AG04450 (cell line): ENCODE measurements at regions not wholly inside any gene's neighbourhood (a gene's known extent, or its start where the extent isn't known, plus 50 kb on each side); places are given as distances from the start of the nearest gene placed in this dataset.
A peak's percentile ranks its signal among the peaks of the same experiment; 100 is the strongest.

Experiments
- CTCF ChIA-PET: fragments of 300-600, 350-600 bp; formaldehyde crosslinking; extraction: SDS; loops from one replicate; lab custom pipeline; 2022; ENCODE audit warnings: antibody characterized with exemption, inconsistent platforms; lab: Charles Lee
- POLR2A ChIA-PET: fragments of 350-600 bp; formaldehyde crosslinking; extraction: SDS; loops from one replicate; lab custom pipeline; 2021; ENCODE audit warnings: antibody characterized with exemption, inconsistent platforms; lab: Yijun Ruan, JAX
- DNase-seq: peaks from one replicate; pipeline ENCODE4 v3.0.0-alpha.2; 2011; ENCODE audit warnings: low read depth, low spot score
- H3K27ac ChIP-seq: one replicate; pipeline ENCODE4 v1.5.1; 2012; ENCODE audit warnings: low read depth, low read length, control low read depth
- H3K27me3 ChIP-seq: one replicate; pipeline ENCODE4 v1.6.0; 2012; ENCODE audit warnings: low read length; ENCODE audit not compliant: control insufficient read depth, insufficient read depth
- H3K4me3 ChIP-seq: 2 replicates; pipeline ENCODE4 v1.5.1; 2011; ENCODE audit warnings: mild to moderate bottlenecking, low read depth, low read length, control low read depth
- H3K9me3 ChIP-seq: 2 replicates; pipeline ENCODE4 v1.5.1; 2012; ENCODE audit warnings: low read length; ENCODE audit not compliant: control insufficient read depth, insufficient read depth
- TF ChIP-seq, protein P1 (sequence below): IDR thresholded peaks from 2 replicates; pipeline ENCODE4 v1.5.1; 2011; ENCODE audit warnings: low read depth, low read length, control low read depth, inconsistent platforms

GRCh38 chr20:51335329-51335841 is 207.1 kb downstream of the NFATC2 start:
- CTCF ChIA-PET = interaction anchor here (1.1 to 1.4 kb wide), 2 partner anchors 348 to 406 kb away, joined by 4 to 12 read pairs; no protein-coding TSS in a partner anchor
- POLR2A ChIA-PET = interaction anchor here (0.6 to 1.0 kb wide), 3 partner anchors 8 to 26 kb away, joined by 3 to 5 read pairs (median 3); no protein-coding TSS in a partner anchor
- H3K27me3 ChIP-seq = no peaks in the 10 kb centered on the region
- peaks cover 8% of the 10 kb centered on the region for H3K9me3 ChIP-seq
- peak overlapping the region; percentile 99 for H3K27ac ChIP-seq
- TF ChIP-seq, protein P1, sequence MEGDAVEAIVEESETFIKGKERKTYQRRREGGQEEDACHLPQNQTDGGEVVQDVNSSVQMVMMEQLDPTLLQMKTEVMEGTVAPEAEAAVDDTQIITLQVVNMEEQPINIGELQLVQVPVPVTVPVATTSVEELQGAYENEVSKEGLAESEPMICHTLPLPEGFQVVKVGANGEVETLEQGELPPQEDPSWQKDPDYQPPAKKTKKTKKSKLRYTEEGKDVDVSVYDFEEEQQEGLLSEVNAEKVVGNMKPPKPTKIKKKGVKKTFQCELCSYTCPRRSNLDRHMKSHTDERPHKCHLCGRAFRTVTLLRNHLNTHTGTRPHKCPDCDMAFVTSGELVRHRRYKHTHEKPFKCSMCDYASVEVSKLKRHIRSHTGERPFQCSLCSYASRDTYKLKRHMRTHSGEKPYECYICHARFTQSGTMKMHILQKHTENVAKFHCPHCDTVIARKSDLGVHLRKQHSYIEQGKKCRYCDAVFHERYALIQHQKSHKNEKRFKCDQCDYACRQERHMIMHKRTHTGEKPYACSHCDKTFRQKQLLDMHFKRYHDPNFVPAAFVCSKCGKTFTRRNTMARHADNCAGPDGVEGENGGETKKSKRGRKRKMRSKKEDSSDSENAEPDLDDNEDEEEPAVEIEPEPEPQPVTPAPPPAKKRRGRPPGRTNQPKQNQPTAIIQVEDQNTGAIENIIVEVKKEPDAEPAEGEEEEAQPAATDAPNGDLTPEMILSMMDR = peak; percentile 19; the same call in 1 of the 2 replicates
- peak; percentile 98 for DNase-seq
- no peak overlapping the region for H3K4me3 ChIP-seq

DNA sequence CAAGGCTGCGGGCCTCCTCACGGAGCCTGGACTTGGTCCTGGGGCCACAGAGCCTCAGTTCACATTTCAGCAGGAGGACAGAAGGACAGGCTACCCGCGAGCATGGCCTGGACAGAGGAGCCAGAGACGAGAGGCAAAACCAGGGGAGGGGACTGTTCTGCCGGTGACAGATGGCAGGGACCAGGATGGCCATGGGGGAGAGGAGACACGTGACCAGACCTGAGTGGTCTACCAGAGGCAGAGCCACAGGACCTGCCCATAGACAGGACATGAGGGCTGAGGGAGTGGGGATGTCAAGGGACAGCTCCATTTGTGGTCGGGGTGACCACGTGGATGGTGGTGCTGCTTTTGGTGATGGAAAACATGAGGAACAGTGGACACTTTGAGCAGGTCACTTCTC is 207.9 kb downstream of the NFATC2 start:
- ChIA-PET POLR2A (no interaction called here), CTCF (no interaction called here)
- TF ChIP-seq, protein P1 = no peak
- Histone ChIP-seq H3K9me3 (peaks cover 10% of the 10 kb centered on the region), H3K27ac (peak overlapping the region; percentile 52), H3K4me3 (no peak overlapping the region), H3K27me3 (no peaks in the 10 kb centered on the region)
- no peak for DNase-seq

DNA sequence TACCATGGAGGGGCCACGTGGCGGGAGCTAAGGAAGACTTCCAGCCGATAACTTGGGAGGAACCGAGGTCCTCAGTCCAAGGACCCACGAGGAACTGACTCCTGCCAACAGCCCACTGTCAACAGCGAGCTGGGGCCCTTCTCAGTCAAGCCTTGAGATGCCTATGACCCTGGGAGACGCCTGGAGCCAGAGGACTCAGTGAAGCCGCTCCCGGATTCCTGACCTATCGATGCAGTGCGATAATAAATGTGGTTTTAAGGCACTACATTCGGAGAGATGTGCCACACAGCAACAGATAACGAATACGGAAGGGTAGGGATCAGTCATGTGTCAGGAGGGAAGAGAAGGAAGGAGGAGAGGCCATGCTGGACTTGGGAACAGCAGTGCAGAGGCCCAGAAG is 208.5 kb downstream of the NFATC2 start:
- no peak overlapping the region for H3K27ac ChIP-seq
- no peak for DNase-seq
- no peak overlapping the region for H3K4me3 ChIP-seq
- peaks cover 15% of the 10 kb centered on the region for H3K9me3 ChIP-seq
- ChIA-PET POLR2A (no interaction called here), CTCF (interaction anchor here (1.1 kb wide), 1 partner anchor 27 kb away, joined by 3 read pairs; no protein-coding TSS in a partner anchor)
- TF ChIP-seq, protein P1 = no peak
- H3K27me3 ChIP-seq = no peaks in the 10 kb centered on the region

DNA sequence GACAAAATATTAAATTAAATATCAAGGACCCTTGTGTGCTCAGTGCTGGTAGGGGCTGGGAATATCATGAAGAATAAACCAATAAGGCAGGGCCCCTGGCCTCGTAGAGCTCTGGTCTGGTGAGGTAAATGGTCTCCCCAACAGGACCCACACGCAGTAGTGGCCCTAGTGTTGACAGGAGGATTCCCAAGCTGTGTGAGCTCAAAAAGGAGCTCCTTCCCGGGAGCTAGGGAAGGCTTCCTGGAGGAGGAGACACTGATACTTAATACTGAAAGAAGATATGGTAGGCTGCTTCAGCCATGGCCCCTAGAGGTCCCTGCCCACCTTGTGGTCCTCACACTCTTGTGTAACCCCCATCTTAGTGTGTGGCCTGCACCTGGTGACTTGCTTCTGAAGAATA is 209.1 kb downstream of the NFATC2 start:
- TF ChIP-seq, protein P1 = no peak
- POLR2A ChIA-PET = no interaction called here
- Histone ChIP-seq H3K9me3 (peaks cover 15% of the 10 kb centered on the region), H3K27me3 (no peaks in the 10 kb centered on the region), H3K27ac (no peak overlapping the region), H3K4me3 (no peak overlapping the region)
- CTCF ChIA-PET = interaction anchor here (1.1 to 1.4 kb wide), 2 partner anchors 26 to 346 kb away, joined by 3 to 5 read pairs; no protein-coding TSS in a partner anchor
- DNase-seq = no peak

DNA sequence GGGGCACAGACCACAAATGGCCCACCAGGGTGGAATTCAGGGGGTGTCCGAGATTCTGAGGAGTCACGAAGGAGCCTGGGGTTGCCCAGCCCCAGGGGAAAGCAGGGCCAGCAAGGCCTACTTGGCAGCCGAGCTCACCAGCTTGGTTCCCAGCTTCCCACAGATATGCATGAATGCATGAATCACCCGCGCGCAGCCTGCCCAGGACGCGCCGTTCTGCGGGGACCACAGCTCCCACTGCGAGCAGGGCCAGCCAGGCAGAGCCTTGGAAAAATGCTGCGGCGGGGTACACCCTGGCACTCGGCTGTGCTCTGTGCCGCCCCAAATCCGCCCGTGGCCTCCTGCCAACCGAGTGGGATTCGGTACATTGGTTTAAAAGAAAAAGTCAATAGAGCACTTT is 211.0 kb downstream of the NFATC2 start:
- Histone ChIP-seq H3K27me3 (no peaks in the 10 kb centered on the region), H3K9me3 (peaks cover 18% of the 10 kb centered on the region), H3K27ac (no peak overlapping the region), H3K4me3 (no peak overlapping the region)
- ChIA-PET CTCF (no interaction called here), POLR2A (interaction anchor here (0.6 kb wide), 1 partner anchor 1370 kb away, joined by 5 read pairs; no protein-coding TSS in a partner anchor)
- TF ChIP-seq, protein P1 = no peak
- no peak for DNase-seq
